NCI-H2171 (cell line): ENCODE measurements at regions not wholly inside any gene's neighbourhood (a gene's known extent, or its start where the extent isn't known, plus 50 kb on each side); places are given as distances from the start of the nearest gene placed in this dataset.

Experiments used
- DNase-seq: peaks from one replicate; lab custom pipeline; 2025; lab: John Stamatoyannopoulos, UW

DNA sequence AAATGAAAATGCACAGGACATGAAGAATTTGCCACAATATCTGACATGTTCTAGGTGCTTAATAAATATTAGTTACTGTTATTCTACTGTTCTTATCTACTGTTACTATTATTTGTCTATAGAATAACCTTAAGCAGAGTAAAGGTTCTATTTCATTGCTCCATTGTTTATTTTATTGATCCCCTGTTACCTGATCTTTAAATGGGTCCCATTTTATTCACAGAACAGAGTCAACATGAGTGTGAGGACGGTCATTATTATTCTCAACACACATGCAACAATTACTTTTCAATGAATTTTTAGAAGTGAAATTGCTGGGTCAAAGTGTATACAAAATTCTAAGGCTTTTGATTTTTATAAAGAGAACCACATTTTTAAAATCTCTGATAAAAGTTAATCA lies 186.9 kb downstream of the AHR start:
- DNase-seq, result no peak

GRCh38 chr7:17485904-17486303 lies 187.5 kb downstream of the AHR start:
- no peak for DNase-seq

GRCh38 chr7:17486835-17487234 lies 188.4 kb downstream of the AHR start:
- DNase-seq, result no peak

DNA sequence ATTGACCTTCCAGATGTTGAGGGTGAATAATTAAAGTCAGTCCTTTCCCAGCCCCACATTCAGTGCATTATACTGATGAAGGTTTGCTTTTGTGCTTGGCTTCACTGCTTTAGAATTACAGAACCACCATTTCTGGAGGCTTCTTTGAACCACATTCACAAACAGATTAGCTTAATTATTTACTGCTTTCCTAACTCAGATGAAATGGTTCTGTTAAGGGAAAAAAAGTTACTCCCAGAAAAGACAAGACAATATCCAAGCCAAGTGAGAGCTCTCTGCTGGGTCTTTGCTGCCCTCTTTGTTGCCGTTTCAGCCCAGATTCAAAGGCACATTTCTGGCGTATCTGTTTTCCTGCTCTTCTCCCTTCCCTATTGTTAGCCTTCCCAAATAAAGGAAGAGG lies 188.9 kb downstream of the AHR start:
- DNase-seq, result no peak

DNA sequence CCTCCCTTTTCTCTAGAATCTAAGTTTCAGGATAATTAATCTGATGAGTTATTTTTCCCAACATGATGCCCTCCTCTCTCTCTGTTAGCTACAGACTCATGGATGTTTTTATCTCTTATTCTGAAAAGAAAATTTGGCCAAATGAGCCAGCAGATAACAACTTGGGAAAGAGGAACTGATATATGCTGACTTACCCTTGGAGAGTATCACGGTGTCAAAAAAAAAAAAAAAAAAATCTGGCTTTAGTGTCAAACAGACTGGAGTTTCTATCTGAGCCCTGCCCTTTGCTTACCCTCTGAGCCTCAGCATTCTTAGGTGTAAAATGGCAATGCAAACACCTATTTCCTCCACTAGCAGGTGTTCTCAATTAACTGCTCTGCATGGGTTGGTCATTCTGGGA lies 190.4 kb downstream of the AHR start:
- DNase-seq, result no peak

GRCh38 chr7:17489961-17490360 lies 191.5 kb downstream of the AHR start:
- no peak for DNase-seq

GRCh38 chr7:17490825-17491224 lies 192.4 kb downstream of the AHR start:
- no peak for DNase-seq

DNA sequence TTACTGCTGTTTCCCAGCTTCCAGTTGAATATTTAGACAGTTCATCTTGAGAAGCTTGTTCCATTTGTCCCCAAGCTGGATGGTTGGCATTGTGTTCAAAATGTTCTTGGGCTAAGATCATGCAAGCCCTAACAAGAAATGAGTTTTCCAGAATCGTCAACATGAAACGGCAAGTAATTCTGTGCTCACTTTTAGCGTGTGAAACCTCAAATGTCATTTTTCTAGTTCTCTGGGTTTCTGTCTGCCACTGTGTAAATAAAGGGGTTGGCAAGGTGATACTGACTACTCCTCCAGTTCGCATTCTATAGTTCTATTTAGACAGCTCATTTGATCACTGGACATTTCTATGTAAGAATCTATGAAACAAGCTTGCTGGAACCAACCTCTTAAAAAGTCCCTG lies 194.0 kb downstream of the AHR start:
- DNase-seq, result no peak

DNA sequence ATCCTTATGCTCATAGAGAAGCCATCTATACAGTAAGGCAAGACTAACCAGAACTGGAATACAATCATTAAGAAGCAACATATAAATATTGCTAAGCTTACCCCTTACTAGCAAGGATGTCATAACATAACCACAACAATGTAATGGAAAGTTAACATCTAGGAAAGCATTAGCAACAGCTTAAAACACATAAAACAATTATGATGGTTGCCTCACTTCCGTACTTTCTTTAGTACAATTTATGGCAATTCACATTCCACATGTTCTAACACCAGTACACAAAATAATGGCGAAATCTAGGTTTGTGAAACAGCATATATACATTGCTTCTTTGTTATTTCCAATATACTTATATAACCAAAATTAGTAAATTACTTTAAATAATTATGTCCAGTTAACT lies 195.0 kb downstream of the AHR start:
- no peak for DNase-seq

GRCh38 chr7:17495655-17496394 lies 197.4 kb downstream of the AHR start:
- no peak for DNase-seq

- no peak for DNase-seq
Observed at GRCh38 chr7:17497136-17497535, 198.7 kb downstream of the AHR start.

- no peak for DNase-seq
Observed at GRCh38 chr7:17497549-17498167, 199.2 kb downstream of the AHR start.

DNA sequence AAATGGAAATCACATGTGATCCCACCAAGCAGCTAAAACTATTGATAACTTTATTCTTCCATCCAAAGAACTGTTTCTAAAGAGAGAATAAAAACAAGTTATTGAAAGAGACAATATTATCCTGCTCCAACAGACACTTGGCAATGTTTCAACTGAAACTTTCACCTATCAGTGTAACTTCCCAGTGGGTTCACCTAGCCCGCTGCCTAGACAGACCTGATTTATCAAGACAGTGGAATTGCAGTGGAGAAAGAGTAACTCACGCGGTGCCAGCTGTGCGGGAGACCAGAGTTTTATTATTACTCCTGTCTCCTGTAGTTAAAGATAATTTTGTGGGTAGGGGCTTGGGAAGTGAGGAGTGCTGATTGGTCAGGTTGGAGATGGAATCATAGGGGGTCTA lies 199.8 kb downstream of the AHR start:
- DNase-seq, result no peak

DNA sequence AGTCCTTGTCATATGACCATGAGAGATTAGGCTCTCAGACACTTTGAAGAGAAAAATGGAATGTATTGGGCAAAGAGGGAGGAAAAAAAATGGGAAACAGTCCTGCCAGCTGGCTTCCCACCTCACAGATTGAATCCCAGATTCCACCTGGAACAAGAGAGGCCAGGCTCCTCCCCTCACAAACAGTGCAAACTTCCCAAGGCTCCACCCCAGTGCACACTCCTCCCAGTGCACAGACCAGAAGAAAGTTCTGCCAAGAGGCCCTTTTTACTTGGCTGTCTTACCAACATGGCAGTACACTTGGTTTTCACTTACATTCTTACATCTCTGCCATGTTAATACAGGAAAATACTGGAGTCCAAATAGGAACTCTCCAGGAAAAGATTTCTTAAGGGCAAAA lies 202.3 kb downstream of the AHR start:
- DNase-seq, result no peak

DNA sequence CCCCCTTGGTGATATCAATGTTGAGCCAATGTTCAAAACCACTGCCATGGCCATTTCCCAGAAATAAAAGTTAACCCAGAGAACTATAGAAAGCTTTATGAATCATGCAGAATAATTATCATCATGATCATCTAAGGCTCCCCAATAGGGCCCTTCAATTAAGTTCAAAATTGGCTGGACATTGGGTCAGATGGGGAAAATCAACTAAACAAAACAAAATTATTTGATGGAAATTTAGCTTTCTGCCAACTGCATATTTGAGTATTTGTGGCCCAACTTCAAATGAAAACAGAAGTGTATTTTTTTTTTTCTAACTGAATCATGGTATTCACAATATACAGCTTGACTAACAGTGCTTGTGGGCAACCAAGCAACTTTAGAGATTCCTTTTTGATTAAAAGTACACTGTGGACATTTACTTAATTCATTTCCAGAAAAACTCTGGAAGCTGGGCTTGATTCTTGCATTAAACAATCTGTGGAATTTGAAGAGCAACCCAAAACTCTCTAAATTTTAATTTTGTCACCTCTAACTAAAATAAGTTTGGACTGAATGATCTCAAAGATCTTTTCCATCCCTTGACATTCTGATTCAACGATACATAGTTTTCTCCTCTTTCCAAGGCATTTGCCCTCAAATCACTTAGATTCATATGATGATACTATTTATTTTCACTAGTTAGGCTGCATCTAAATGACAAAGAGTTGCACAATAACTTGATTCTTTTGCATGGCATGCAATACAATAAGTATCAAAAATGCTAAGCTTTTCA lies 203.2 kb downstream of the AHR start:
- DNase-seq, result no peak

- no peak for DNase-seq
Observed at GRCh38 chr7:17502213-17503060, 204.0 kb downstream of the AHR start.

GRCh38 chr7:17506095-17506494 lies 207.6 kb downstream of the AHR start:
- no peak for DNase-seq

- DNase-seq, result no peak
Observed at GRCh38 chr7:17506596-17506995, 208.1 kb downstream of the AHR start.

GRCh38 chr7:17507717-17508116 lies 209.3 kb downstream of the AHR start:
- no peak for DNase-seq

- no peak for DNase-seq
Observed at GRCh38 chr7:17512181-17512675, 213.8 kb downstream of the AHR start.

GRCh38 chr7:17516771-17517170 lies 218.3 kb downstream of the AHR start:
- DNase-seq, result no peak

DNA sequence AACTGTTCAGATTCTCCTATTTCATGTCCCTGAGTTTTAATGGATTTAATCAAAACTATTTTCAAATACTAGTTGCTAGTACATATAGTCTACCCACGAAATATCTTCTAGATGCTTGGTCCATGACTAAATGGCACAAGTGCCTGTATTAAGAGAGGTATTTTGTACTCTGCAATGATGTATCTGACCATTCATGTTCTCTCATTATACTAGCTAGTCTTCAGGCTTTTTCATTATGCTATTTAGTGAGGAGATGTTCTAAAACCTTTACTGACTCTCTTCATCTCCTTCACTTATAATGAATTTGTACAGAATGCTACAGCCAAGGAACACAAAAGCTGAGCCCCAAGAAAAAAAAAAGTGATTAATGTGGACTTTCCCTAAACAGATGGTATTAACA lies 222.5 kb downstream of the AHR start:
- DNase-seq, result no peak
